ENCODE measurements at regions not wholly inside any gene's neighbourhood (a gene's known extent, or its start where the extent isn't known, plus 50 kb on each side); places are given as distances from the start of the nearest gene placed in this dataset.

DNA sequence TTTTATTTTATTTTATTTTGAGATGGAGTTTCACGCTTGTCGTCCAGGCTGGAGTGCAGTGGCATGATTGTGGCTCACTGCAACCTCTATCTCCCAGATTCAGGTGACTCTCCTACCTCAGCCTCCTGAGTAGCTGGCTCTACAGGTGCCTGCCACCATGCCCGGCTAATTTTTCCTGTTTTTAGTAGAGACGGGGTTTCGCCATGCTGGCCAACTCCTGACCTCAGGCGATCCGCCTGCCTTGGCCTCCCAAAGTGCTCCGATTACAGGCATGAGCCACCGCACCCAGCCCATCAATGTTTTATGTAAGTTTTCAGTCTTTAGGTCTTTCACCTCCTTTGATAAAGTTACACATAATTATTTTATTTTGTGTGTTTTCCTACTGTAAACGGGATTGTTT lies 154.6 kb downstream of the COPRS start:
- no peak for DNase-seq (ENCODE audit: low spot score)

DNA sequence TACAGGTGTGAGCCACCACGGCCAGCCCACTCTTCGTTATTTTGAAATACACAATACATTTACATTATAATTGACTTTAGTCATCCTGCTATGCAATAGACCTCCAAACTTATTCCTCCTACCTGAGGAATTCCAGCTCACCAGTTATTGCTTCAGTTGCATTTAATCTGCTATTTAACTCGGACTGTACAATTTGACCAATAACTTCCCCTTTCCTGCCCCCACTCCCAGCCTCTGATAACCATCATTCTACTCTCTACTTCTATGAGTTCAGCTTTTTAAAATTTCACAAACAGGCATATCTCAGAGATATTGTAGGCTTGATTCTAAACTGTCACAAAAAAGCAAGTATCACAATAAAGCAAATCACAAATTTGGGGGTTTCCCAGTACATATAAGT lies 157.0 kb downstream of the COPRS start:
- DNase-seq (ENCODE audit: low spot score), result no peak

DNA sequence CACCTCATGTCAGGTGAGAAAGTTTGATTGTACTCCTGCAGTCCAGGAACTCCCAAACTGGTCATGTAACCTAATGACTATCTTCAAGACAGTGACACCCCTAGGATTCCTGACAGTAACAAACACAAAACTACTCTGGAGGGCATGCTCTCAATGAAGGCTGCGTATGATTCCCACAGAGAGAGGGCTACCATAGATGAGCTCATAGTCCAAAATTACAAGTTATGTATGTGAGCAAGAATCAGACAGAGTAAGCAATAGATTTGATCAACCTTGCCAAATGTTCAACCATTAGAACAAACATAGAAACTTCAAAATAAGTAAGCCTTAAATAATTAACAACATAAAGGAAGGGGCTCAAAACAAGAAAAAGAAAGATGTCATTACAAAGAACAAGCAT lies 158.1 kb downstream of the COPRS start:
- DNase-seq (ENCODE audit: low spot score), result no peak

DNA sequence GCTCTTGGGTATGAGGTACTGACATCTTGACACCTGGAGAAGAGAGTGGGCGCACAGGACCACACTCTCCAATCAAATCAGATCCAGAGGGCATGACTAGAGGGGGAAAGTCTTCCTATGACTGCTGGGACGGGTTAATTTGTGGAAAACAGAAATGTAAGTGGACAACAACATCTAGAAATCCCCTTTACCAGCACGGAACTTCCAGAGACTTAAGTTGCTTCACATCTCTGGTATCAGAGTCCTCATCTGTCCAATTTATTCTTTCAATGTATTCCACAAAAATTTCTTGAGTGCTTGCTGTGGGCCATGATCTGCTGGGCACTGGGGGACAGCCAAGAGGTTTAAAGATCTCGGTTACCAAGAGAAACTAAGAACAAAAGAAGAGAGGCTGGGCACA lies 159.2 kb downstream of the COPRS start:
- DNase-seq (ENCODE audit: low spot score), result no peak

DNA sequence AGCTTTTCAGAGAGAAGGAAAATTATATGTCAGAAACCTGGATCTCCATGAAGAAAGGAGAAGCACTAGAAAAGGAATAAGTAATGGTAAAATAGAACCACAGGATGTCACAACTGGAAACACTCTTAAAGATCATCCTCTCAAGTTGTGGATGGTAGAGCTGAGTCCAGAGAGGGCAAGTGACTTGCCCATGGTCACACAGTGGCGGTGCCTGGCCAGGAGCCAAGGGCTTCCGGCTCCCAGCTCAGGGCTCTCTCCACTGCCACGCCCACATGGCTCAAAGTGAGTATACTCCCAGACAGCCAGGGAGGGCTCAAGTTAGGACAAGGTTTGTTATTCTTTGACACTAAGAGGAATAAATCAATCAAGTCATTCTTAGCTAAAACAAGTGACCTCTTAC lies 159.8 kb downstream of the COPRS start:
- DNase-seq (ENCODE audit: low spot score), result peak; percentile 39

DNA sequence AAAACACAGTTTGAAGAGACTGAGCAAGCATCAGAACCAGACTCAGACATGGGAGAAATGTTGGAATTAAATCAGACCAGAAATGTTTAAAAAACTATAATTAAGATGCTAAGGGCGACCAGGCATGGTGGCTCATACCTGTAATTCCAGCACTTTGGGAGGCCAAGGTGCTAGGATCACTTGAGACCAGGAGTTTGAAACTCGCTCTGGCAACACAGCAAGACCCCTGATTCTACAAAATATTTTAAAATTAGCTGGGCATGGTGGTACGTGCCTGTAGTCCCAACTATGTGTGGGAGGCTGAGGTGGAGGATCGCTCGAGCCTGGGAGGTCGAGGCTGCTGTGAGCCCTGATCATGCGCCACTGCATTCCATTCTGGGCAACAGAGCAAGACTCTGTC lies 160.3 kb downstream of the COPRS start:
- no peak for DNase-seq (ENCODE audit: low spot score)

DNA sequence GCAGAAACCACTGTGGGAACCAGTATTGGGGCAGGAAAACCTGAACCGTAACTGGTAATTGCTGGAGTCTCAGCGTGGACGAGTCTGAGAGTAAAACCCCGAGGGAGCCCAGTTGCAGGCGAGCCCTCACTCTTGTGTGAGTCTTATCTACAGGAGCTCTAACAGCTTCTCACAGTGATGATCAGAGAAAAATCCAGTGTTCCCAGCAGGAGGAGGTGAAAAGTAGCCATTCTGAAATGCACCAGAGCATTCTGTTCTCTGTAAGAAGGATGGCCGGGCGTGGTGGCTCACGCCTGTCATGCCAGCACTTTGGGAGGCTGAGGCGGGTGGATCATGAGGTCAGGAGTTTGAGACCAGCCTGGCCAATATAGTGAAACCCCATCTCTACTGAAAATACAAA lies 161.2 kb downstream of the COPRS start:
- no peak for DNase-seq (ENCODE audit: low spot score)

DNA sequence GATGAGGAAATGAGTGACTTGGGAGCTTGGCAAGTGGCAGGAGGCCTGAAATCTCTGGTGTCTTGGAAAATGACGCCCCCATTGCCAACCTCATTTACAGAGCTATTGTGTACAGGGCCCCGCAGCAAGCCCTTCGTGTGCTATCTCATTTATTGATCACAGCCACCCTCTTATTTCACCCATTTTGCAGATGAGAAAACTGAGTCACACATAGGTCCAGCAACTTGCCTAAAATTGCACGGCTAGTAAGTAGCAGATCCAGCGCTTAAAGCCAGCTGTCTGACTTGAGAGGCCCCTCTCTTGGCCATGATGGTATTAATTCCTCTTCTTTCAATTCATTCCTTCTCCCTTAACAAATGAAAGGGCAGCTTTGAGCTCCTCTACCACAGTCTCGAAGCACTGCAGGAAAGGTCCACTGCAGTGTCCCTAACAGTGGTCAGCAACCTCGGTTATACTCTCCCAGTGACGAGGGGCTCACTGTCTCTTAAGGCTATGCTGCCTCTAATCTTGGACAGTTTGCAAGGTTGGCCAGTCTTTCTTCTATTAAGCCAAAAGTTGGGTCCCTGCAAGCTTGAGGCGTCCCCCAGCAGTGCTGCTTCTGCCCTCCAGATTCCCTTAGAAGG lies 162.2 kb downstream of the COPRS start:
- no peak for DNase-seq (ENCODE audit: low spot score)

DNA sequence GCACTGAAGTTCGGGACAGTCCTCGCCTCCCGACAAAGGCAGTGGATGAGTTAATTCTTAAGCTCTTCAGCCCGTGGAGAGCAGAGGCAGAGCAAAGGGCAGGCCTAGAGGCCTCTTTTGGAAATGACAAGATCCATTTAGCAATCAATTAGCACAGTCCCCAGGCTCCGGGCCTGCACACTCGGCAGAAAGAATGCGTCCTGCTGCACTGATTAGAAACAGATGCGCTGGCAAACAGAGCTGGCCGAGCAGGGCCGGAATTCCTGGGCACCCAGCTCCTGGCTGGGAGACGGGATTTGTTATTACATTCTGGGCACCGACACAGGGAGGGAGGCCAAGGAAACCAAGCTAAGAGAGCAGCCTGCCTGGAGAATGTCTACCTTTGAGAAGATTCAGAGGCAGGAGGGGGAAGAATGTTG lies 162.9 kb downstream of the COPRS start:
- no peak for DNase-seq (ENCODE audit: low spot score)

DNA sequence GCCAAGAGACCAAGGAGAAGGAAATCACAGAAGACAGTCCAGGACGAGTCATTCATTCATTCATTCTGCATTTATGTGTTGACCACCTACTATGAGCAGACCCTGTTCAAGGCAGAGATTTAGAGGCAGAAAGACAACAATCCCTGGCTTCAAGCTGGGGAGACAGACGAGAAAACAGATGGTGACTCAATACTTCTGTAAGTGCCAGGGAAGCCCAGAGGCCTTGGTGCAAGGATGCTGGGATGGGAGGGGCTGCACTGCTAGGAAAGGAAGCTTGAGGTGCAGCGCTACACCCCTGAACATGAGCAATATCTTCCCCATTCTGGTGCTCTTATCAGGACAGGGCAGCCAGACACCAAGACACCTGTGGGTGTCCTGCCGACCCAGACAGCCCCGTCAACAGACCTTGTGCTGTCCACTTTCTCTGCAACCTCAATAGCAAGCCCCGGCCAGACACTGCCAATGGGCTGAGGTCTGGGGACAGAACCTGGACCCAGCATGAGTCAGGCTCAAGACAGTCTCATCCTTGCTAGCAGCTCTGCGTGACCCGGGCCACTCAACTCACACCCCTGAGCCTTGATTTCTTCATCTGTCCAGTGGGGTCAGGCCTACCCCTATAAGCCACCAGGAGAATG lies 163.5 kb downstream of the COPRS start:
- DNase-seq (ENCODE audit: low spot score), result no peak

DNA sequence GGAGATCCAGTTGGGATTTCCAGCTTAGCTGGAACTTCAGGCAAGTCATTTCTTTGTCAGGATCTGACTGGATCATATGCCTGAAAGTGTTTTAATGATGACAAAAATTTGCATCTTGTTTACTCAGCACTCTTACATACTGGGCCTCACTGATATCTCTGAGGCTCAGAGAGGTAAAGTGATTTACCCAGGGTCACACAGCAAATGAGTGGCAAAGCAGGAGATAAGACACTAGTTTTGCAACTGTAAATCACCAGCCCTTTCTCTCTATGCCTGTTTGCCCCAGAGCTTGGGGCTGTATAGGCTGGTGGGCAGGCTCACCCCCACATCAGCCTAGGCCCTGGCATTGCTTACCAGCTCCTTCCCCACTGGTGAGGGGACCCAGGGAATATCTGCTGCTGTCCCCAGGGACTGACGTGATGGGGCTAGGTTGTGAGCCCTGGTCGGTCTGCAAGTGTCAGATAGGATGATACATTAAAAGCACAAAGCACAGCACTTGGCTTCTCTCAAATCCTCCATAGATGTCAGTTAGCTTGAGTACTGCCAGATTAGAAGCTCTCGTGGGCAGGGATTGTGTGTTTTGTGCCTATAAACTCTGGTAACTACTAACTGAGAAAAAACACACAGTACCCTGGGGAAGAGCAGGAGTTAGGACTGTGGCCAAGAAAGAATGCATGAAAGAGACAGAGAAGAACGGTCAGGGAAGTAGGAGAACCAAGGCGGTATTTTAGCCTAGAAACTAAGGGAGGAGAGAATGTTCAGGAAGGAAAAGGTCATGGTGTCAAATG lies 165.4 kb downstream of the COPRS start:
- DNase-seq (ENCODE audit: low spot score), result no peak

DNA sequence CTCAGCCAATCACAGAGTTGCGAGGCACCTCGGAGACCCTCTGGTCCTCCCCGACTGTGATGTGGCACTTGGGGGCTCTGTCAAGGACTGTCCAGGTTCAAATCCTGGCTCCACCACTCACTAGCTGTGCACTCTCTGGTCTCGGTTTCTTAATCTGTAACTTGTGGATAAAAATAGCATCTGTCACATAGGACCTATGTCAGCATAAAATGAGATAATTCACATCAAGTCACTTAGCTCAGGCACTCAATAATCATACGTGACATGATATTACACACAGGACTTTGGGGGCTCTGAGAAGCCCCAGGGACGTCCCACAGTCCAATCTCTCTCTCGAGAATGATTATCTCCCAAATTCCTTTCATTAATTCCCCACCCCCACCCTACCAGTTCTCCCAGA lies 166.4 kb downstream of the COPRS start:
- DNase-seq (ENCODE audit: low spot score), result no peak

DNA sequence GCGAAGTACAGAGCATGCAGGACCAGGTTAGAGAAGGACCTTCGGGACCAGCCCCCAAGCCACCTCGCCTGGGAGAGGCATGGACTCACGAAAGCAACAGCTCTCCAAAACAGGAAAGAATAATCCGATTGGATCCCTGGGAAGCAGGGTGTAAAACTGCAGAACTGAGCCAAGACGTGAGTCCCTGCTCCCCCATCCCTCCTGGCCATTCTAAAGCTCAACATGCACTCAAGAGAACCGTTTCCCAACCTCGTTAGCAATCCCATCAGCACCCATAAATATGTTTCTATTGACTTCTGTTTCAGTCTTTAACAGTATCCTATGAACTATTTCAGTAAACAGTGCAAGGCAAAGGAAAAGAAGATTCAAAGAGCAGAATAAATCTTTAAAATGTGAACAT lies 167.0 kb downstream of the COPRS start:
- no peak for DNase-seq (ENCODE audit: low spot score)

DNA sequence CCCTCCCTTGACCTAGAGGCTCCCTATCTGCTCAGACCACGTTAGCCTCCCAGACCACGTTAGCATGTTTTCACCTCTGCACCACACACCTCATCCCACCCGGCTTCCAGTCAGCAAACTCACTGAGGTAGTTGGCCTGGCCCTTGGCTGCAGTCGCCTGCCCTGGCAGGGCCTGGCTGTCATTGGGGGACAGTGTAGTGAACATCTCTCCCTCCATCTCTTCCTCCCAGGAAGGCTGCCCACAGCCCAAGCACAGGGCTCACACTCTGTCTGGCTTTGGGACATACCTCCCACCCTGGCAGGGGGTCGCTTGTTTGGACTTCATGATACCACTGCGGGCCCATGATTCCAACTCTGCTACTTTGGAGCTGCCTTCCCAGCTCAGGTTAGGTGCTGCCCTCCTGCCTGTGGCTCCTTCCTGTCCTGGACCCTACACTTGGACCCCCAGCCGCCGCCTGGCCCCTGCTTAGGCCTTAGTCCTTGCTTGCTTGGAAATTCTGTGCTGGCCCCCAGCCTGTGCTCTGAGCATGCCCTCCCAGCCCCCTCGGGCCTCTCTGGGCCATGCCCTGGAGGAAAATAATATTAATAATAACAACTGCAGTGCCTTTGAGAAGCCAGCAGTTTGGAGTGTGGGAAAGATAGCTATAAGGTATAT lies 167.7 kb downstream of the COPRS start:
- no peak for DNase-seq (ENCODE audit: low spot score)

DNA sequence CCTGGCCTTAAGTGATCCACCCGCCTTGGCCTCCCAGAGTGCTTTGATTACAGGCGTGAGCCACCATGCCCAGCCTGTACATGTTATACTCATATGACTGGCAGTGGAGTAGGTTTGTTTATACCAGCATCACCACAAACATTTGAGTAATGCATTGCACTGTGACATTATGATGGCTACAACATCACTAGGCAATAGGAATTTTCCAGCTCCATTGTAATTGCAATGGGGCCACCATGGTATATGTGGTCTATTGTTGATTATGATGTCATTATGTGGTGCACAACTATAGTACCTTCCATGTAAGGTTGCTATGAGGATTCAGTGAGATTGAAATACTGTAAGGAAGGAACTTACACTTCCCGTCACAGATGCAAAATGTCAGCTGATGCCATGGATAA lies 168.9 kb downstream of the COPRS start:
- no peak for DNase-seq (ENCODE audit: low spot score)

DNA sequence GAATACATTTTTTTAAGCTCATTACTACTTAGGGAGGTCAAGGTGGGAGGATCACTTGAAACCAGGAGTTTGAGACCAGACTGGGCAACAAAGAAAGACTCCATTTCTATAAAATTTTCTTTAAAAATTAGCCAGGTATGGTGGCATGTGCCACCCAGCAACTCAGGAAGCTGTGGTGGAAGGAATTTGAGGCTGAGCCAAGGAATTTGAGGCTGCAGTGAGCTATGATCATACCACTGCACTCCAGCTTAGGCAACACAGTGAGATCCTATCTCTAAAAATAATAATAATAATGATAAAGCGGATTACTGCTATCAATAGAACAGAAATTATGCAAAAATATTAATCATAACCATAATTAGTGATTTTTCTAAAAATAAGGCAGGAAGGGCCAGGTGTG lies 170.3 kb downstream of the COPRS start:
- DNase-seq (ENCODE audit: low spot score), result no peak

DNA sequence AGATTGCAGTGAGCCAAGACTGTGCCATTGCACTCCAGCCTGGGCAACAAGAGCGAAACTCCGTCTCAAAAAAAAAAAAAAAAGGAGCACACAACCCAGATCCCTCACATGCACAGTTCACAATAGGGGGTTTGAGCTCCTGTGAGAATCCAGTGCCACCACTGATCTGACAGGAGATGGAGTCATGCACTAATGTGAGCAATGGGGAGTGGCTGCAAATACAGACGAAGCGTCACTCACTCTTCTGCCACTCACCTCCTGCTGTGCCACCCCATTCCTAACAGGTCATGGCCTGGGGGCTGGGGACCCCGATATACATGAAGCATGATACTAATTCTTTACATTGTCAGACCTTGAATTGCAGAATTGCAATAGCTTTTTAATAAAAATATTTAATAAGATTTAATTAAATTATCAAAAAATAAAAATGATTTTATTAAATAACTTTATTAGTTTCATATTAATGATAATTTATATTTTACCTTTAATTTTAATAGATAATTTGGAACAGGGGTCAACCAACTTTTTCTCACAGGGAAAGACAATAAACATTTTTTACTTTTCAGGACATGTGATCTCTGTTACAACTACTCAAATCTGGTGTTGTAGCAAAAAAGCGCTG lies 171.4 kb downstream of the COPRS start:
- DNase-seq (ENCODE audit: low spot score), result no peak

DNA sequence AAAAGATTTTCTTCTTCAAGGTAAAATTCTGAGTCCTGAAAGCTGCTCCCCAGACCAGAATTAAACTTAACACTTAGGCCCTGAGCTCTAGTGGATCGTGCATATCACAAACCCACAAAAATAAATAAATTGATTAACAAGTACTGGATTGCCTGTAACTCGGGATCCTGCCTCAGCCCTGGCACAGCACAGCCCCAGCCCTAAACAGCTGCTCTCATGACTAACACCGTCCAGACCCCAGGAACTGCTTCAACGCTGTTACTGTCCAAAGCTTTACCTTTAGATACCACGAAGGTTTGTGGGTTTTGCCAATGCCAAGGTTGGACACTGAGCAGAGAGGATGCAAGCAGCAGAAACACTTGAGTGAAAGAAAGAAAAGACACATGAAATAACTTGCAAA lies 172.5 kb downstream of the COPRS start:
- DNase-seq (ENCODE audit: low spot score), result no peak

DNA sequence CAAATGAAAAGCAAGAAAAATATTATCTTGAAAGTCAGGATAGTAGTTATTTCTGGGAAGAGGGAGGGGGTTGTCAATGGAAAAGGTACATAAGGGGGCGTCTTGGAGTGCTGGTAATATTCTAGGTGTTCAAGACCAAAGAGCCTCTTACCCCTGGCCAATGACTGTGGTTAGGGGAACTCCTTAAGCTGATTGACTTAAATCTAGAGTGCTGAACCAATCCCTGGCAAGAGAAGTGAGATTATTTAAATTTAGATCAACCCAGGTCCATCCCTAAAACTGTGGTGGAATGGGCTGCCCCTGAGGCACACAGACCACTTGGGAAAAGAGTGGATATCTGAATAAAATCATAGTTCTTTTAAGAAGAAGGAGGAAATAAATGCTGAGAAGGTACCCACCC lies 174.1 kb downstream of the COPRS start:
- DNase-seq (ENCODE audit: low spot score), result no peak

DNA sequence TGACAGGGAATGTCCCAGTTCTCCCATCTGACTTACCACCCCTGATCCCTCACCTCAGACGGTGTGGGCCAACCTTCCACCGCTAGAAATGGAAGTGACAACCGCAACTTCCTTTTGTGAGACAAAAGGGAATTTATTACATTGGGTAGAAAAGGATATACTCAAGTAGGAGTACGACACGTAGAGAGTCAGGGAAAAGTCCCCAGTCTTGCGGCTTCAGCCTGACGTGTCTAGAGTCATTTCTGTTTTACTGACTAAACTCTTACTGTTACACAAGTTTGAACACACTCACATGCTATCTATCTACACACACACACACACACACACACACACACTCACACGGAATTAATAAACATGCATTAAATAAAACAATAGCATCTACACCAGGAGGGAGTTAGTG lies 178.9 kb downstream of the COPRS start:
- no peak for DNase-seq (ENCODE audit: low spot score)

DNA sequence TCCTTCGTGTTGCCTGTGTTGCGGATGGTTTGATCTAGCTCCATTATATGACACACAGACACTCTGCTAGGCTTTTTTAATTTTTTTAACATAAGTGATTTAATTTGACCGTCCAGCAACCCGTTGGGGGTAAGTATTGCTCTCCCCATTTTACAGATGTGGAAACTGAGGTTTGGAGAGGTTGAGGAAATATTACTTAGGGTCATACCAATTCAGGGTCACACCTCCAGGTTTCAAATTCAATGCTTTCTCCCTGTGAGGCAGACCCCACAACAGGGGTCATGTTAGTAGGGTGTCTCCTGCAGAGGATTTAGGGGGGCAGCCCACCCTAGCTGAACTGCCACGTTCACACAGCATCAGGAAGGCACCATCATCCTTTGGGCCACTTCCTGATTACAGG lies 179.4 kb downstream of the COPRS start:
- no peak for DNase-seq (ENCODE audit: low spot score)

DNA sequence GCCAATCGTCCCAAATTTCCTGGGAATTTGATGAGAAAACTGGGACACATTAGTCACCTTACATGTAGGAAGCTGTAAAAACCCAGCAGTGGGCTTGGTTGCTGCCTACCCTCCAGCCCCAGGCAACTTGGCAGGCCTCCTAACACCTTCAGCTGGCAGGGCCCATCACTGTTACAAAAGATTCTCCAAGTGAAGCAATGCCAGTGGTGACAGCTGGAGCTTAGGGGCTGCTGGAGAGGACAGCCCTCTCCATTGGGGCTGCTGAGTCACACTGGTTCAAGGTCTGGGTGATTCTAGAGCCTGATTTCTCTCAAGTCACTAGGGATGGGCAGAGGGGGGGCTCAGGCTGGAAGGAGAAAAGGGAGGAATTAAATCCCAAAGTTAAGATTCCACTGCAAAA lies 180.6 kb downstream of the COPRS start:
- DNase-seq (ENCODE audit: low spot score), result no peak

DNA sequence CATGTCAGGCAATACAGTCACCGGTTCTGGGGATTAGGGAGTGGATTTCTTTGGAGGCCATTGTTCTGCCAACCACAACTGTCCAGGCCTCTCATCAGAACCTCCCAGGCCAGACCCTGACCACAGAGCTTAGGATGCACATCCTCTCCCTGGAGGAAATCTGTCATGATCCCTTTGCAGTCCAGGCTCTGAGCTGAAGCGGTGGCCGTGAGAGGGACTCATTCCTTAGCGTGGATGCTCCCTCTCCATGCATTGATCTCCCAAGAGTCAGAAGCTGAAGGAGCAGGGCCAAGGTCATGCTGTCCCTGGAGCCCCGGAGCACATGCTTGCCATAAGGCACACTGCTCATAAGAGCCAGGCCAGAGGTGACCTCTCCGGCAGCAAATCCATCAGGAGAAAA lies 181.4 kb downstream of the COPRS start:
- DNase-seq (ENCODE audit: low spot score), result no peak

Data from LoVo (cell line).